ENCODE measurements at regions not wholly inside any gene's neighbourhood (a gene's known extent, or its start where the extent isn't known, plus 50 kb on each side); places are given as distances from the start of the nearest gene placed in this dataset.
"Not testable (repeated sequence)": the region's sequence is repeated elsewhere in the genome, so short reads cannot be mapped to it uniquely, and the experiment has no call there.

GRCh38 chr4:22573198-22573597 lies 57.3 kb upstream of the ADGRA3 start:
- DNase-seq = peak in 1 of 2 experiments; percentile 3

GRCh38 chr4:22573641-22574040 lies 57.8 kb upstream of the ADGRA3 start:
- DNase-seq = no peak

- DNase-seq = no peak
These were observed 58.6 kb upstream of the ADGRA3 start for GRCh38 chr4:22574424-22574823.

- no peak for DNase-seq
These were observed 59.0 kb upstream of the ADGRA3 start for GRCh38 chr4:22574880-22575279.

GRCh38 chr4:22587253-22587652 lies 71.4 kb upstream of the ADGRA3 start:
- no peak for DNase-seq

- no peak for DNase-seq
These were observed 78.1 kb upstream of the ADGRA3 start for GRCh38 chr4:22593933-22594332.

- DNase-seq = no peak
These were observed 79.8 kb upstream of the ADGRA3 start for GRCh38 chr4:22595684-22596083.

GRCh38 chr4:22596409-22596808 lies 80.5 kb upstream of the ADGRA3 start:
- no peak for DNase-seq

- DNase-seq = peak; percentile 18 to 52
These were observed 81.6 kb upstream of the ADGRA3 start for GRCh38 chr4:22597471-22597870.

- DNase-seq = peak in 1 of 2 experiments; percentile 23
These were observed 82.5 kb upstream of the ADGRA3 start for GRCh38 chr4:22598113-22599047.

- not testable (repeated sequence) for DNase-seq
These were observed 83.5 kb upstream of the ADGRA3 start for GRCh38 chr4:22599228-22599928.

GRCh38 chr4:22599929-22600432 lies 84.1 kb upstream of the ADGRA3 start:
- not testable (repeated sequence) for DNase-seq

GRCh38 chr4:22601638-22602037 lies 85.8 kb upstream of the ADGRA3 start:
- DNase-seq = not testable (repeated sequence)

GRCh38 chr4:22607382-22607781 lies 85.4 kb upstream of the GBA3 start:
- DNase-seq = peak; percentile 85 to 93

- DNase-seq = not testable (repeated sequence)
These were observed 82.7 kb upstream of the GBA3 start for GRCh38 chr4:22609951-22610525.

GRCh38 chr4:22614114-22614513 lies 78.6 kb upstream of the GBA3 start:
- no peak for DNase-seq

GRCh38 chr4:22616516-22616915 lies 76.2 kb upstream of the GBA3 start:
- DNase-seq = no peak

GRCh38 chr4:22620144-22620543 lies 72.6 kb upstream of the GBA3 start:
- DNase-seq = not testable (repeated sequence)

- DNase-seq = not testable (repeated sequence)
These were observed 70.8 kb upstream of the GBA3 start for GRCh38 chr4:22621970-22622369.

GRCh38 chr4:22624002-22624401 lies 68.7 kb upstream of the GBA3 start:
- not testable (repeated sequence) for DNase-seq

- peak; percentile 27 to 30 for DNase-seq
These were observed 67.4 kb upstream of the GBA3 start for GRCh38 chr4:22625311-22625710.

- not testable (repeated sequence) for DNase-seq
These were observed 64.9 kb upstream of the GBA3 start for GRCh38 chr4:22627851-22628250.
